WTC11 (cell line): ENCODE measurements at regions not wholly inside any gene's neighbourhood (a gene's known extent, or its start where the extent isn't known, plus 50 kb on each side); places are given as distances from the start of the nearest gene placed in this dataset.
A peak's percentile ranks its signal among the peaks of the same experiment; 100 is the strongest.

Source experiments
- ATAC-seq: fragments of 200-7000 bp; cut with Tn5 transposase; 2 replicates; pipeline ENCODE4 v1.10.0; 2021; ENCODE audit warnings: mild to moderate bottlenecking, moderate library complexity
- CTCF ChIA-PET: fragments of 300-600 bp; sonication (Branson Sonifier 250); formaldehyde crosslinking; loops from one replicate; lab custom pipeline; 2021; ENCODE audit warnings: antibody characterized with exemption; lab: Charles Lee
- POLR2A ChIA-PET: fragments of 350-600 bp; sonication (Branson Sonifier 250); formaldehyde crosslinking; loops from one replicate; lab custom pipeline; 2021; ENCODE audit warnings: antibody characterized with exemption; lab: Charles Lee
- DNase-seq: peaks from one replicate; pipeline ENCODE4 v3.0.0; 2021; ENCODE audit warnings: low spot score
- H3K27ac Mint-ChIP-seq: 2 replicates; pipeline ENCODE4 v1.8.0; 2021; ENCODE audit warnings: mixed read lengths
- H3K27me3 Mint-ChIP-seq: 2 replicates; pipeline ENCODE4 v1.8.0; 2021; ENCODE audit warnings: low read depth, mild to moderate bottlenecking, moderate library complexity, mixed read lengths
- H3K36me3 Mint-ChIP-seq: 2 replicates; pipeline ENCODE4 v1.8.0; 2021; ENCODE audit warnings: mixed read lengths
- H3K4me1 Mint-ChIP-seq: 2 replicates; pipeline ENCODE4 v1.8.0; 2022; ENCODE audit warnings: mixed read lengths
- H3K4me3 Mint-ChIP-seq: 2 replicates; pipeline ENCODE4 v1.8.0; 2021; ENCODE audit warnings: mild to moderate bottlenecking, moderate library complexity, mixed read lengths
- H3K9me3 Mint-ChIP-seq: 2 replicates; pipeline ENCODE4 v1.8.0; 2021; ENCODE audit warnings: mixed read lengths
- AR ChIP-seq: fragments of 250-450 bp; sonication (Bioruptor Pico); IDR thresholded peaks from 2 replicates; pipeline ENCODE4 v1.9.0; 2021; ENCODE audit warnings: mild to moderate bottlenecking
- ATF6 ChIP-seq: sonication (generic); formaldehyde crosslinking; IDR thresholded peaks from 2 replicates; pipeline ENCODE4 v1.8.1; 2023; ENCODE audit warnings: mild to moderate bottlenecking, missing genetic modification reagents
- CREB1 ChIP-seq: sonication (generic); formaldehyde crosslinking; IDR thresholded peaks from 2 replicates; pipeline ENCODE4 v1.8.0; 2023; ENCODE audit warnings: mild to moderate bottlenecking, missing genetic modification reagents
- E2F1 ChIP-seq: sonication (generic); formaldehyde crosslinking; IDR thresholded peaks from 2 replicates; pipeline ENCODE4 v1.8.0; 2022; ENCODE audit warnings: mild to moderate bottlenecking, missing genetic modification reagents
- ELF4 ChIP-seq: sonication (generic); formaldehyde crosslinking; IDR thresholded peaks from 2 replicates; pipeline ENCODE4 v1.8.1; 2022; ENCODE audit warnings: low read depth, mild to moderate bottlenecking, moderate library complexity, missing genetic modification reagents
- FOXJ3 ChIP-seq: sonication (generic); formaldehyde crosslinking; IDR thresholded peaks from 2 replicates; pipeline ENCODE4 v1.9.0; 2021; ENCODE audit warnings: missing genetic modification reagents, mild to moderate bottlenecking, borderline replicate concordance
- HMGXB4 ChIP-seq: sonication (generic); formaldehyde crosslinking; IDR thresholded peaks from 2 replicates; pipeline ENCODE4 v1.8.1; 2023; ENCODE audit warnings: mild to moderate bottlenecking, moderate library complexity, missing genetic modification reagents
- MAX ChIP-seq: sonication (generic); formaldehyde crosslinking; IDR thresholded peaks from 2 replicates; pipeline ENCODE4 v1.8.0; 2022; ENCODE audit warnings: mild to moderate bottlenecking, missing genetic modification reagents
- MLX ChIP-seq: sonication (generic); formaldehyde crosslinking; IDR thresholded peaks from 2 replicates; pipeline ENCODE4 v1.8.1; 2023; ENCODE audit warnings: mild to moderate bottlenecking, missing genetic modification reagents, moderate library complexity
- NFYB ChIP-seq: sonication (generic); formaldehyde crosslinking; conservative IDR thresholded peaks from 2 replicates; pipeline ENCODE4 v1.8.0; 2022; ENCODE audit warnings: low read depth, missing genetic modification reagents
- OVOL2 ChIP-seq: fragments of 250-450 bp; sonication (Bioruptor Pico); IDR thresholded peaks from 2 replicates; pipeline ENCODE4 v1.9.0; 2021; ENCODE audit warnings: mild to moderate bottlenecking, borderline replicate concordance
- PREB ChIP-seq: sonication (generic); formaldehyde crosslinking; IDR thresholded peaks from 2 replicates; pipeline ENCODE4 v1.8.1; 2022; ENCODE audit warnings: mild to moderate bottlenecking, missing genetic modification reagents, moderate library complexity, borderline replicate concordance
- SOX15 ChIP-seq: fragments of 250-450 bp; sonication (Bioruptor Pico); IDR thresholded peaks from 2 replicates; pipeline ENCODE4 v1.9.0; 2021; ENCODE audit warnings: mild to moderate bottlenecking
- STAT6 ChIP-seq: sonication (generic); formaldehyde crosslinking; conservative IDR thresholded peaks from 2 replicates; pipeline ENCODE4 v1.8.1; 2023; ENCODE audit warnings: mild to moderate bottlenecking, low read depth, missing genetic modification reagents, moderate library complexity
- TEAD4 ChIP-seq: sonication (generic); formaldehyde crosslinking; IDR thresholded peaks from 2 replicates; pipeline ENCODE4 v1.8.0; 2022; ENCODE audit warnings: mild to moderate bottlenecking, missing genetic modification reagents
- ZMAT4 ChIP-seq: fragments of 250-450 bp; sonication (Bioruptor Pico); IDR thresholded peaks from 2 replicates; pipeline ENCODE4 v1.9.0; 2021; ENCODE audit warnings: mild to moderate bottlenecking
- ZNF512 ChIP-seq: sonication (generic); formaldehyde crosslinking; IDR thresholded peaks from 2 replicates; pipeline ENCODE4 v1.8.1; 2022; ENCODE audit warnings: missing genetic modification reagents, borderline replicate concordance

GRCh38 chr6:88223298-88223697, 57.2 kb upstream of the CNR1 start:
- no peak for TF ChIP-seq STAT6 (CRISPR knock-in tag)
- TF ChIP-seq CREB1 (CRISPR knock-in tag): no peak
- TF ChIP-seq TEAD4 (CRISPR knock-in tag): no peak
- TF ChIP-seq FOXJ3 (CRISPR knock-in tag): no peak
- TF ChIP-seq PREB (CRISPR knock-in tag): no peak
- TF ChIP-seq AR (CRISPR knock-in tag): no peak
- TF ChIP-seq NFYB (CRISPR knock-in tag): no peak
- no peak for TF ChIP-seq MLX (CRISPR knock-in tag)
- no peak for TF ChIP-seq E2F1 (CRISPR knock-in tag)
- Mint-ChIP-seq H3K36me3 (no peaks in the 10 kb centered on the region), H3K9me3 (peaks cover under 1% of the 10 kb centered on the region), H3K27me3 (no peaks in the 10 kb centered on the region), H3K4me3 (no peak overlapping the region), H3K27ac (no peak overlapping the region), H3K4me1 (peaks cover 6% of the 10 kb centered on the region; the same call in 1 of the 2 replicates)
- ChIA-PET POLR2A (no interaction called here), CTCF (no interaction called here)
- ATAC-seq (no peak), DNase-seq (no peak)

GRCh38 chr6:88220493-88220892, 54.3 kb upstream of the CNR1 start:
- no peak overlapping the region for H3K4me3 Mint-ChIP-seq
- CTCF ChIA-PET: no interaction called here
- no peak overlapping the region for H3K27ac Mint-ChIP-seq
- POLR2A ChIA-PET: interaction anchor here (0.6 kb wide), 1 partner anchor 400 kb away, joined by 4 read pairs; no protein-coding TSS in a partner anchor
- no peaks in the 10 kb centered on the region for H3K36me3 Mint-ChIP-seq
- H3K9me3 Mint-ChIP-seq: no peaks in the 10 kb centered on the region; the same call in 1 of the 2 replicates
- TF ChIP-seq HMGXB4 (CRISPR knock-in tag) (no peak), ZMAT4 (CRISPR knock-in tag) (no peak), ZNF512 (CRISPR knock-in tag) (no peak), OVOL2 (CRISPR knock-in tag) (no peak), MAX (CRISPR knock-in tag) (no peak), ATF6 (no peak), ELF4 (CRISPR knock-in tag) (no peak), SOX15 (CRISPR knock-in tag) (no peak)
- peak; percentile 75 for ATAC-seq
- DNase-seq: peak; percentile 21
- H3K4me1 Mint-ChIP-seq: peaks cover 28% of the 10 kb centered on the region
- H3K27me3 Mint-ChIP-seq: no peaks in the 10 kb centered on the region
